HCT116 (cell line): ENCODE measurements at regions not wholly inside any gene's neighbourhood (a gene's known extent, or its start where the extent isn't known, plus 50 kb on each side); places are given as distances from the start of the nearest gene placed in this dataset.

ENCODE experiments used
- EZH2 ChIP-seq: fragments of 200-600 bp; sonication (generic); IDR thresholded peaks from 2 replicates; pipeline ENCODE4 v1.6.1; 2017; ENCODE audit warnings: antibody characterized with exemption, mixed run types
- EZH2phosphoT487 ChIP-seq: fragments of 200-600 bp; IDR thresholded peaks from 2 replicates; pipeline ENCODE4 v1.6.1; 2018; ENCODE audit warnings: antibody characterized with exemption, borderline replicate concordance
- POLR2A ChIP-seq: IDR thresholded peaks from 2 replicates; pipeline ENCODE4 v1.7.0; 2011; ENCODE audit warnings: borderline replicate concordance; ENCODE audit not compliant: insufficient read depth, insufficient read length; ENCODE audit errors: extremely low read depth
- REST ChIP-seq: IDR thresholded peaks from 2 replicates; pipeline ENCODE4 v1.6.1; 2012; ENCODE audit warnings: low read depth
- SP1 ChIP-seq: IDR thresholded peaks from 2 replicates; pipeline ENCODE4 v1.6.1; 2012; ENCODE audit warnings: low read depth
- TF ChIP-seq, protein P1 (sequence below), 3 experiments: fragments of 200-600 bp in 1 of 3; sonication (generic) in 1 of 3; IDR thresholded peaks in 2 of 3; conservative IDR thresholded peaks in 1 of 3; 2 replicates each; pipeline ENCODE4 v1.5.1; 2012 to 2017; ENCODE audit warnings: low read depth in 2 of 3, low read length in 2 of 3, antibody characterized with exemption in 1 of 3, borderline replicate concordance in 1 of 3, control low read depth in 1 of 3, mild to moderate bottlenecking in 1 of 3, mixed read lengths in 1 of 3, mixed run types in 1 of 3, moderate library complexity in 1 of 3; ENCODE audit not compliant: insufficient read depth in 1 of 3

GRCh38 chr12:34348836-34349672, 326.8 kb downstream of the ALG10 start:
- TF ChIP-seq SP1 (no peak), EZH2 (no peak), EZH2phosphoT487 (no peak), POLR2A (no peak), REST (no peak)
- TF ChIP-seq, protein P1, sequence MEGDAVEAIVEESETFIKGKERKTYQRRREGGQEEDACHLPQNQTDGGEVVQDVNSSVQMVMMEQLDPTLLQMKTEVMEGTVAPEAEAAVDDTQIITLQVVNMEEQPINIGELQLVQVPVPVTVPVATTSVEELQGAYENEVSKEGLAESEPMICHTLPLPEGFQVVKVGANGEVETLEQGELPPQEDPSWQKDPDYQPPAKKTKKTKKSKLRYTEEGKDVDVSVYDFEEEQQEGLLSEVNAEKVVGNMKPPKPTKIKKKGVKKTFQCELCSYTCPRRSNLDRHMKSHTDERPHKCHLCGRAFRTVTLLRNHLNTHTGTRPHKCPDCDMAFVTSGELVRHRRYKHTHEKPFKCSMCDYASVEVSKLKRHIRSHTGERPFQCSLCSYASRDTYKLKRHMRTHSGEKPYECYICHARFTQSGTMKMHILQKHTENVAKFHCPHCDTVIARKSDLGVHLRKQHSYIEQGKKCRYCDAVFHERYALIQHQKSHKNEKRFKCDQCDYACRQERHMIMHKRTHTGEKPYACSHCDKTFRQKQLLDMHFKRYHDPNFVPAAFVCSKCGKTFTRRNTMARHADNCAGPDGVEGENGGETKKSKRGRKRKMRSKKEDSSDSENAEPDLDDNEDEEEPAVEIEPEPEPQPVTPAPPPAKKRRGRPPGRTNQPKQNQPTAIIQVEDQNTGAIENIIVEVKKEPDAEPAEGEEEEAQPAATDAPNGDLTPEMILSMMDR (IDR thresholded peaks at IDR 0.05 in 2 of 3, conservative IDR thresholded peaks at IDR 0.05 in 1 of 3; ENCODE audit: borderline replicate concordance in 1 of 3, insufficient read depth in 1 of 3, low read depth in 2 of 3, low read length in 2 of 3): no peak
